Stomach (tissue), 8 donors: ENCODE measurements at regions not wholly inside any gene's neighbourhood (a gene's known extent, or its start where the extent isn't known, plus 50 kb on each side); places are given as distances from the start of the nearest gene placed in this dataset.

Source experiments
- DNase-seq, 2 donors: peaks; one replicate each; pipeline versions ENCODE4 v3.0.0 to v3.0.0-alpha.2; 2013 to 2019
- H3K27ac ChIP-seq, 5 donors: fragments of 200-600 bp in 4 of 5; sonication (generic) in 4 of 5; one replicate each; pipeline ENCODE4 v1.5.1; 2013 to 2019; ENCODE audit warnings: mild to moderate bottlenecking in 1 of 5, moderate library complexity in 1 of 5
- H3K27me3 ChIP-seq, 3 donors: fragments of 200-600 bp; sonication (generic); one replicate each; pipeline ENCODE4 v1.5.1; 2017 to 2019; ENCODE audit warnings: mixed run types in 1 of 3
- H3K36me3 ChIP-seq, 4 donors: fragments of 200-600 bp; sonication (generic); 1 replicate in 3 of 4; 2 replicates in 1 of 4; pipeline ENCODE4 v1.5.1; 2016 to 2019
- H3K4me1 ChIP-seq, 4 donors: fragments of 200-600 bp; sonication (generic); one replicate each; pipeline ENCODE4 v1.5.1; 2016 to 2019
- H3K4me3 ChIP-seq, 4 donors: fragments of 200-600 bp; sonication (generic) in 3 of 4; one replicate each; pipeline ENCODE4 v1.5.1; 2016 to 2019; ENCODE audit warnings: mild to moderate bottlenecking in 1 of 4
- H3K9me3 ChIP-seq, 4 donors: fragments of 200-600 bp; sonication (generic); one replicate each; pipeline ENCODE4 v1.5.1; 2016 to 2019
- CTCF ChIP-seq, 7 experiments: fragments of 450-650 bp in 4 of 7; fragments of 200-600 bp in 3 of 7; sonication (generic) in 3 of 7; IDR thresholded peaks; one replicate each; pipeline ENCODE4 v1.5.1; 2016 to 2019; ENCODE audit warnings: antibody characterized with exemption in 7 of 7, control low read depth in 2 of 7, mild to moderate bottlenecking in 1 of 7
- EP300 ChIP-seq: sonication (generic); formaldehyde crosslinking; IDR thresholded peaks from one replicate; pipeline ENCODE4 v1.6.1; 2017; ENCODE audit warnings: antibody characterized with exemption
- POLR2A ChIP-seq, 4 donors: fragments of 450-650 bp; IDR thresholded peaks; one replicate each; pipeline ENCODE4 v1.6.1; 2016; ENCODE audit warnings: antibody characterized with exemption in 4 of 4, control low read depth in 2 of 4, mild to moderate bottlenecking in 1 of 4, moderate library complexity in 1 of 4
- POLR2AphosphoS5 ChIP-seq, 3 donors: sonication (generic); formaldehyde crosslinking; IDR thresholded peaks; one replicate each; pipeline ENCODE4 v1.6.1; 2016; ENCODE audit warnings: antibody characterized with exemption in 3 of 3
- WGBS, 5 donors: extraction: QIAGEN DNeasy Blood & Tissue Kit in 3 of 5; methylation state at CpG; one replicate each; pipeline versions ENCODE4 v1.1.5 to v1.1.7; 2013 to 2018; 5-methylcytosine and 5-hydroxymethylcytosine counted together
- intact Hi-C: fragments of 100-400 bp; cut with DNase I; formaldehyde crosslinking; loops from one replicate; pipeline ENCODE4 v1.15.1; 2023; ENCODE audit warnings: low total_unique reads
- donor health status: healthy with polysubstance abuse.
- donor health status: Bipolar disorder and iron deficiency.
- donor health status: healthy.

DNA sequence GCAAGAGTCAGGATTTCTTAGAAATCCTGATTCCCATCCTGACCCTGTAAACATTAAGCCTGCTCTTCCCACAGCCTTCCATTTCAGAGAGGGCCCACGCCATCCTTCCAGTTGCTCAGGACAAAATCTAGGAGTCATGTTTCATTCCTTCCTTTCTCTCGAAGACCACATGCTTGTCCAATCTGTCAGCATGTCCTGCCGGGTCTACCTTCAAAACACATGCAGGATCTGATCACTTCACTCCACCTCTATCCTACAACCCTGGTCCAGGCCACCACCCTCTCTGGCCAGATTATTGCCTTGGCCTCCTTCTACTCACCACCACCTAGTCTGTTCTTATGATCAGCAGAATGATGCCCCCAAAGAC is 79.8 kb downstream of the C5orf15 start:
- TF ChIP-seq POLR2A (IDR thresholded peaks at IDR 0.05) (no peak), POLR2AphosphoS5 (IDR thresholded peaks at IDR 0.05) (no peak), CTCF (IDR thresholded peaks at IDR 0.05) (no peak), EP300 (no peak)
- Histone ChIP-seq H3K4me3 (no peak overlapping the region), H3K9me3 (no peaks in the 10 kb centered on the region), H3K36me3 (no peaks in the 10 kb centered on the region), H3K27ac (no peak overlapping the region), H3K27me3 (no peaks in the 10 kb centered on the region), H3K4me1 (peaks cover 0 to 16% (median 4%) of the 10 kb centered on the region in 4 donors)
- WGBS, 5 donors, result 82 to 95% (median 89%) methylated on average over 3 of the region's 3 CpGs
- intact Hi-C loops, result no loop called here
- DNase-seq, result no peak

GRCh38 chr5:133885566-133885965 is 82.9 kb downstream of the C5orf15 start:
- 87 to 97% (median 91%) methylated on average over 6 of the region's 6 CpGs for WGBS, 5 donors
- TF ChIP-seq POLR2AphosphoS5 (IDR thresholded peaks at IDR 0.05), result no peak
- no peak for TF ChIP-seq POLR2A (IDR thresholded peaks at IDR 0.05)
- TF ChIP-seq EP300, result no peak
- H3K4me1 ChIP-seq, result peaks cover 0 to 16% (median 4%) of the 10 kb centered on the region in 4 donors
- no peaks in the 10 kb centered on the region for H3K9me3 ChIP-seq
- no peaks in the 10 kb centered on the region for H3K36me3 ChIP-seq
- DNase-seq, result no peak
- no peak overlapping the region for H3K27ac ChIP-seq
- no peaks in the 10 kb centered on the region for H3K27me3 ChIP-seq
- intact Hi-C loops, result no loop called here
- H3K4me3 ChIP-seq, result no peak overlapping the region

DNA sequence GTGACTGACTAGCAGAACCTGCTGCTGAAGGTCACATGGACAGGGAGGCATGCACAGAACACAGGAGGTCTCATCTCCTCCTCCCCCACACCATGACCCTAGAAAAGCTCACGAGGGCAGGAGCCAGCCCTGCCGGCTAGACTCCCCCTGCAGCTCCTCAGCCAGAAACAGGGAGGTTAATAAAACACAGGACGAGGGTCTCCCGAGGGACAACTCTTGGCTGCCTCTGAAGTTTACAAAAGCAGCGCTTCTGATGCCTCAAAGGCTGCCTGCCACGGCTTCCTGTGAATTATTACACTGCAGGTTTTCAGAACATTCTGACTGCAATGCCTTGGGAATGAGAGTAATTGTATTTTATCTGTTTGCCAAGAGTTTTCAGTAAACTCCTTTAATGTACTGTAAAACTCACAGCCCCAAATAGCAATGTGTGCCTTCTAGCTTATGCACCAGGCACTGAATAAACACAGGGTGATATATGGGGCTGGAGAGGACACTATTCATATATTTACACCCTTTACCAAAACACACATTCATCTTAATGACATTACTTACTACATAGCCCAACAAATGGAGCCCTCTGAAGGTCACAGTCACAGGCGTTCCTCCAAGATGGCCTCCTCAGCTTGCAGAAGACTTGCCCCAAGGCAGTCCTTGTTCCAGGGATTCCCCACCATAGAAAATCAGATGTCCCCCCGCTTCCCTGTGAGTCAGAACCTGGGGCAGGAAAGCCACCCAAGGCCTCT is 83.7 kb downstream of the C5orf15 start:
- intact Hi-C loops, result no loop called here
- Histone ChIP-seq H3K9me3 (no peaks in the 10 kb centered on the region), H3K27me3 (no peaks in the 10 kb centered on the region), H3K4me1 (peaks cover 0 to 16% (median 4%) of the 10 kb centered on the region in 4 donors), H3K36me3 (no peaks in the 10 kb centered on the region), H3K27ac (peak overlapping the region in 1 of 5 donors; percentile 2), H3K4me3 (no peak overlapping the region)
- 37 to 65% (median 51%) methylated on average over 7 to 8 of the region's 8 CpGs for WGBS, 5 donors
- peak in 1 of 2 donors; percentile 72 for DNase-seq
- TF ChIP-seq POLR2AphosphoS5 (IDR thresholded peaks at IDR 0.05) (peak; percentile 45 to 66 (median 54)), EP300 (no peak), CTCF (IDR thresholded peaks at IDR 0.05) (no peak), POLR2A (IDR thresholded peaks at IDR 0.05) (no peak)

- Histone ChIP-seq H3K4me3 (no peak overlapping the region), H3K4me1 (peaks cover 0 to 16% (median 4%) of the 10 kb centered on the region in 4 donors), H3K27me3 (no peaks in the 10 kb centered on the region), H3K36me3 (no peaks in the 10 kb centered on the region), H3K27ac (no peak overlapping the region), H3K9me3 (no peaks in the 10 kb centered on the region)
- 85 to 96% (median 94%) methylated on average over 4 to 5 of the region's 5 CpGs for WGBS, 5 donors
- DNase-seq, result no peak
- intact Hi-C loops, result no loop called here
- no peak for TF ChIP-seq CTCF (IDR thresholded peaks at IDR 0.05)
- no peak for TF ChIP-seq EP300
These were observed 84.5 kb downstream of the C5orf15 start for GRCh38 chr5:133883916-133884315.

- Histone ChIP-seq H3K4me1 (peaks cover 0 to 16% (median 4%) of the 10 kb centered on the region in 4 donors), H3K27ac (no peak overlapping the region), H3K4me3 (no peak overlapping the region), H3K27me3 (no peaks in the 10 kb centered on the region), H3K36me3 (no peaks in the 10 kb centered on the region), H3K9me3 (no peaks in the 10 kb centered on the region)
- WGBS, 5 donors, result 49 to 74% (median 65%) methylated on average over 10 of the region's 10 CpGs
- intact Hi-C loops, result no loop called here
- TF ChIP-seq EP300 (no peak), POLR2AphosphoS5 (IDR thresholded peaks at IDR 0.05) (no peak), POLR2A (IDR thresholded peaks at IDR 0.05) (no peak), CTCF (IDR thresholded peaks at IDR 0.05) (no peak)
- DNase-seq, result no peak
These were observed 85.6 kb downstream of the C5orf15 start for GRCh38 chr5:133882846-133883245.
